ENCODE measurements at regions not wholly inside any gene's neighbourhood (a gene's known extent, or its start where the extent isn't known, plus 50 kb on each side); places are given as distances from the start of the nearest gene placed in this dataset.

GRCh38 chr2:81303321-81303720 is 998.8 kb upstream of the LRRTM1 start:
- TF ChIP-seq CTCF (IDR thresholded peaks at IDR 0.05) (no peak), POLR2AphosphoS5 (IDR thresholded peaks at IDR 0.05) (no peak)

Data from breast epithelium (tissue), 3 donors.